Left kidney (tissue), 1 donor: ENCODE measurements at regions not wholly inside any gene's neighbourhood (a gene's known extent, or its start where the extent isn't known, plus 50 kb on each side); places are given as distances from the start of the nearest gene placed in this dataset.

Experiments
- DNase-seq: peaks from one replicate; pipeline ENCODE4 v3.0.0-alpha.2; 2013

GRCh38 chr16:66014221-66014620 lies 352.3 kb upstream of the CDH5 start:
- no peak for DNase-seq

DNA sequence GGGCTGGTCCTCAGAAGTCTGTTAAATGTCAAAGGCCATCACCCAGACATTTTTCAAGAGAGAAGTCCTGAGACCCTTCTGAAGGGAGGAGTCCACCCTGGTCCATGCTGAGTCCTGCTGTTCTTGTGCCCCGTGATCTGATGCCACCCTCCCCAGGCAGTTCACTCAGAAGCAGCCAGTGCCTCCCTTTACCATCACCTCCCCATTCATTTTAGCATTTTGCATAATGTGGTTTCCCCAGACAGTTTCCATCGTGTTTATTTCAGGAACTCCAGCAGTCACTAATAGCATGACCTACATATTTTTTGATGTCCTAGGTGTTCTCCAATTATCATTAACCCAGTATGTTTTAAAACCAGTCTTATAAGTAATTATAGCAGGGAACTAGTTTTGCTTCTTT lies 353.0 kb upstream of the CDH5 start:
- DNase-seq = no peak

DNA sequence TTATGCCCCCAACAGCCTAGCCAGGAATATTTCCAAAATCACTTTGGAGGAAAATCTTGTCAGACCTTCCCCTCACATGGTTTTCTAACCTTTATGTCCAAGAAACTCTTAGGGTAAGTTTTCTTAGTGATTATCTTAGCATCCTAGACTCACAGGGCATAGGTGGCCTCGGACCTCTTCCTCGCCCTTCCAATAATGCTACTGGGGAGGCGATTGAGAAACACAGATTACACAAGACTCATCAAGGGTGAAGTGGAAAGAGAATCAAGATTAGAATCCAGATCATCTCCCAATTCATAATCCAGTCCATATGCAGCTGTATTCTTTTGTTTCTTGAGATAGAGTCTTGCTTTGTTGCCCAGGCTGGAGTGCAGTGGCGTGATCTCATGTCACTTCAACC lies 358.4 kb upstream of the CDH5 start:
- no peak for DNase-seq

DNA sequence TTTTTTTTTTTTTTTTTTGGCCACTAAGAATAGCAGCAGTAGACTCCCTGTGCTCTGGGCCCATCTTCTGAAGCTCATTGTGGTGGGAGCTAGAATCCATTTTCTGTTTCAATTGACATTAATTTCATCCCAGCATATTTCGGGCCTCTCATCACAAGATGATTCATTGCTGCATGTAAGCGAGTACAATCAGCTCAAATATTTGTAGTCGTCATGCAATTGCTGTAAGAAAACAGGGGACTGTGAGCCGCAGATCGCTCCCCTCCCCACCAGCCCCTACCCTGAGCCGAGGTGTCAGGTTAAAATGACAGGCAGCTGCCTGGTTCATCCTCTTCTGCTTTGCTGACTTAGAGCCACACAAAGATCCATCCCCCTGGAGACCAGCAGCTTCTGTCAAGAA lies 358.8 kb upstream of the CDH5 start:
- DNase-seq = no peak

- DNase-seq = no peak
Observed at GRCh38 chr16:66006485-66006884, 360.0 kb upstream of the CDH5 start.

GRCh38 chr16:66004699-66005098 lies 361.8 kb upstream of the CDH5 start:
- no peak for DNase-seq

- no peak for DNase-seq
Observed at GRCh38 chr16:66003201-66003600, 363.3 kb upstream of the CDH5 start.

DNA sequence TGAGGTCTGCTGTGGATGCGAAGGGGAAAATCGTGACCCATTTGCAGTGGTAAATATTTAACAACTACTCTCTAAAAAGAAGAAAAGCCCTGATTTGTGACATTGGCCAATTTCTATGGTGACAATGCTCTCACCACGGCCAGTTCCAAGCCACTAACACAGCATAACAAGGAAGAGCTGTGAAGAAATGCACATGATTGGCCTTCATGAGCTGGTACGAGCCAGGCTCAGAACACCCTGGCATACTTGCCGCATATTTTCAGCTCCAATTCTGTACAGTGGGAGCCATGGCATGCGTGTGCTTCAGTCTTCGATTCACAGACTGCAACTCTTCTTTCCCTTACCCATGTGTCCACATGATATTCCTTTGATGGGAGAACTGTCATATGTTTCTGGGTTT lies 363.9 kb upstream of the CDH5 start:
- no peak for DNase-seq

GRCh38 chr16:66001432-66001831 lies 365.1 kb upstream of the CDH5 start:
- DNase-seq = no peak

- no peak for DNase-seq
Observed at GRCh38 chr16:65998443-65998842, 368.0 kb upstream of the CDH5 start.

GRCh38 chr16:65994291-65994690 lies 372.2 kb upstream of the CDH5 start:
- no peak for DNase-seq

- DNase-seq = no peak
Observed at GRCh38 chr16:65991149-65991701, 375.3 kb upstream of the CDH5 start.

DNA sequence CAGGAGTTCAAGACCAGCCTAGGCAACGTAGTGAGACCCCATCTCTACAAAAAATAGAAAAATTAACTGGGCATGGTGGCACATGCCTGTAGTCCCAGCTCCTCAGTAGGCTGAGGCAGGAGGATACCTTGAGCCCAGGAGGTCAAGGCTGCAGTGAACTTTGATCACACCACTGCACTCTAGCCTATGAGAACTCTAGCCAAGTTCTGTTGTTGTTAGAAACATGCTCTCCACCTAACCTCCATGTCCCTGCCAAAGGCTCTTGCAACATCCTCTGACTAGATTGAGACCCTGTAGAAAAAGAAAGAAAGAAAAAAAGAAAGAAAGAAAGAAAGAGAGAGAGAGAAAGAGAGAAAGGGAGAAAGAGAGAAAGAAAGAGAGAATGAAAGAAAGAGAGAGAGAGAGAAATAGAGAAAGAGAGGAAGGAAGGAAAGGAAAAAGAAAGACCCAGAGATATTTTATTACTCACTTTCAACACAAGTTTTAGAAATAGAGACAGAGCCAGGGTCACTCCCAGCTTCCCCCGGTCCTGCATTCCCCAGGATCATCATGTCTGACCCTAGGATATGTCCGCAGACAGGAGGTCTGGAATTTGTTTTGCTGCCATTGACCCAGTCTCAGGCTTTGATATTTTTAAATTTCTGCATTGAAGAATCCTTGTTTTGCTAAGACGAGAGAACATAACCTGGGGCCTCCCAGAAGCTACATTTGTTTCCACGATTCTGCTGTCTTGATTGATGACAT lies 376.5 kb upstream of the CDH5 start:
- no peak for DNase-seq

- DNase-seq = peak; percentile 38
Observed at GRCh38 chr16:65988024-65988595, 378.4 kb upstream of the CDH5 start.

- DNase-seq = no peak
Observed at GRCh38 chr16:65984296-65984695, 382.2 kb upstream of the CDH5 start.

DNA sequence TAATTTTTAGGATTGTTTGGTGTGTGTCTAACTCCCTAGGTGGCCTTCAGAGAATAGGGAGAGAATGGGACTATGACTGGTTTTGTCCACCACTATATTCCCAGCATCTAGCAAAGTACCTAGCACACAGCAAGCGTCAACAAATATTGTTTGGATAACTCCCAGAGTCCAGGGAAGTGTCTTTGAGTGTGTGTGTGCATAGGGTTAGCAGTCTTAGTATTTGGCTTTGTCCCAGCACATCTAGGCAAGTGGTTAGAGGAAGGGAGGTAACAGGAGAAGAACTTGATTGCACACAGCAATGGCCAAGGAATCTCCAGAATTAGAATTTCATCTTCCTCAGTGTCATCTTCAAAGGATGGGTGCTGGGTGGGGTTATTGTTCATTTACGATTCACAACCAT lies 385.4 kb upstream of the CDH5 start:
- DNase-seq = no peak

DNA sequence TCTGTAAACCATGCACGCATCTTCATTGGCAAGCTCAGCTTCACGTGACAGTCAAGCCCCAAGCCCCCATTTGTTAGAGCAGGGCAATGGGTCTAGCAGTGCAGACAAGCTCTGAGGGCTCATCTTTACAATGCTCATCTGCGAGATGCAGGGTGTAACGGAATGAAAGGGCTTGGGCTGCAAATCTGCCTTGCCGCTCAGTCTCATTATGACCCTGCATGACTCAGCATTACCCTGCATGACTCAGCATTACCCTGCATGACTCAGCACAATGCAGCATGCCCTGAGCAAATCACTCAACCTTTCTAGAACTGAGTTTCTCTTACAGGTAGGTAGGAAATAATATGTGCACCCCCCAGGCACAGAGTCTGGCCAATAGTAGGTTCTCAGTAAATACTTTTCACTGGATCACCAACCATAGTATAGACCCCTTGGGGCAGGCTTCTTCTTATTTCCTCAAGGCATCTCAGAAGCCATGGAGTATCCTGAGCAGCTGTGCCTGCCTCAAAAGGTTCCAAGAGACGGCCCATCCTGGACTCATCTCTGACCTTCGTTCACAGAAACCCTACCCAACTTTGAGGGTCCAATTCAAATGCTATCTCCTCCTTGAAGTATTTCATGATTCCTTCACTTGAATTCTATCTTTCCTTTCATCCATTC lies 391.3 kb upstream of the CDH5 start:
- DNase-seq = no peak

- DNase-seq = no peak
Observed at GRCh38 chr16:65967376-65967775, 399.1 kb upstream of the CDH5 start.

- peak; percentile 57 for DNase-seq
Observed at GRCh38 chr16:65965628-65966027, 400.9 kb upstream of the CDH5 start.

GRCh38 chr16:65964752-65965151 lies 401.7 kb upstream of the CDH5 start:
- DNase-seq = no peak

DNA sequence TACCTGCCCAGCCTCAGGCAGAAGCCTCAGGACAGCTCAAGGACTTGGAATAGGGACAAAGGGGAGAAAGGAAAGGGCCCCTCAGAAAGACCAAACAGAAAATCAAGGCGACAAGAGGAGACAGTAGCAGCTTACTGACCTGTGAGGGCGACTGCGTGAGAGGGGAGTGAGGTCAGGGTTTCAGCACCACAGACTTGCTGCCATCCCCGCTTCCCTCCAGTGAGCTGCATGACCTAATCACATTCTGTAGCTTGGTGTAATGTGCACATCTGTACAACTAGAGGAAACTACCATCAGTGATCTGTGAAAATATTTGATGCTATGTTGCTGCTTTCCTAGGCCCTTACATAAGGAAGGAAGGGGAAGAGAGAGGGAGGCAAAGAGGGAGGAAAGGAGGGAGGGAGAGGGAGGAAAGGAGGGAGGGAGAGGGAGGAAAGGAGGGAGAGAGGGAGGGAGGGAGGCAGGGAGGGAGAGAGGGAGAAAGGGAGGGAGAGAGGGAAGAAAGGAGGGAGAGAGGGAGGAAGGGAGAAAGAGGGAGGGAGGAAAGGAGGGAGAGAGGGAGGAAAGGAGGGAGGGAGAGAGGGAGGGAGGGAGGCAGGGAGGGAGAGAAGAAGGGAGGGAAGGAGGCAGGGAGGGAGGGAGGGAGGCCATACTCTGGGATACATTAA lies 404.9 kb upstream of the CDH5 start:
- peak; percentile 26 for DNase-seq

- DNase-seq = no peak
Observed at GRCh38 chr16:65959983-65960382, 406.5 kb upstream of the CDH5 start.

- no peak for DNase-seq
Observed at GRCh38 chr16:65958086-65958485, 408.4 kb upstream of the CDH5 start.
